A673 (cell line): ENCODE measurements at regions not wholly inside any gene's neighbourhood (a gene's known extent, or its start where the extent isn't known, plus 50 kb on each side); places are given as distances from the start of the nearest gene placed in this dataset.

Experiments used
- BruUV-seq: library from RNA; stranded (reverse); fragments of 400-500 nt; replicated peaks from 2 replicates; lab custom pipeline; 2021; lab: Mats Ljungman, UMichigan
- CTCF ChIA-PET: fragments of 300-600 bp; sonication (Branson Sonifier 250); formaldehyde crosslinking; loops from one replicate; lab custom pipeline; 2022; ENCODE audit warnings: antibody characterized with exemption; lab: Charles Lee
- POLR2A ChIA-PET: fragments of 300-600 bp; sonication (Branson Sonifier 250); formaldehyde crosslinking; loops from one replicate; lab custom pipeline; 2022; ENCODE audit warnings: antibody characterized with exemption; ENCODE audit not compliant: low non-redundant PET; lab: Charles Lee
- DNase-seq: peaks from one replicate; pipeline ENCODE4 v3.0.0-alpha.2; 2015; ENCODE audit warnings: low spot score
- H3K27ac ChIP-seq: fragments of 200-600 bp; sonication (generic); 2 replicates; pipeline ENCODE4 v1.5.1; 2016; ENCODE audit warnings: mixed run types, low read depth, mild to moderate bottlenecking, mixed read lengths, antibody characterized with exemption, low read length; ENCODE audit not compliant: poor library complexity, severe bottlenecking
- H3K27me3 ChIP-seq: fragments of 200-600 bp; sonication (generic); replicated peaks from 2 replicates; pipeline ENCODE4 v1.6.1; 2017; ENCODE audit warnings: mixed run types, low read depth, mild to moderate bottlenecking, mixed read lengths, antibody characterized with exemption, low read length; ENCODE audit not compliant: insufficient read depth, poor library complexity
- H3K36me3 ChIP-seq: fragments of 200-600 bp; sonication (generic); 2 replicates; pipeline ENCODE4 v1.6.1; 2016; ENCODE audit warnings: mixed run types, mild to moderate bottlenecking, mixed read lengths, antibody characterized with exemption, low read length; ENCODE audit not compliant: insufficient read depth, poor library complexity, severe bottlenecking
- H3K4me1 ChIP-seq: fragments of 200-600 bp; sonication (generic); 2 replicates; pipeline ENCODE4 v1.6.1; 2017; ENCODE audit warnings: mixed run types, mild to moderate bottlenecking, mixed read lengths, antibody characterized with exemption, low read length; ENCODE audit not compliant: insufficient read depth, poor library complexity, severe bottlenecking
- H3K4me3 ChIP-seq: fragments of 200-600 bp; sonication (generic); 2 replicates; pipeline ENCODE4 v1.5.1; 2016; ENCODE audit warnings: low read depth, mixed run types, mild to moderate bottlenecking, mixed read lengths, low read length; ENCODE audit not compliant: poor library complexity, severe bottlenecking
- H3K9me3 ChIP-seq: fragments of 200-600 bp; sonication (generic); 2 replicates; pipeline ENCODE4 v1.6.1; 2016; ENCODE audit warnings: mixed run types, low read depth, mild to moderate bottlenecking, mixed read lengths, antibody characterized with exemption, low read length; ENCODE audit not compliant: poor library complexity, severe bottlenecking
- EZH2 ChIP-seq: fragments of 200-600 bp; sonication (generic); IDR thresholded peaks from 2 replicates; pipeline ENCODE4 v1.6.1; 2017; ENCODE audit warnings: borderline replicate concordance, low read depth, mild to moderate bottlenecking, mixed read lengths, antibody characterized with exemption, low read length; ENCODE audit not compliant: poor library complexity, severe bottlenecking
- intact Hi-C: fragments of 100-400 bp; cut with micrococcal nuclease; formaldehyde crosslinking; loops from one replicate; pipeline ENCODE4 v1.10.0; 2022; ENCODE audit not compliant: unreplicated experiment
- TF ChIP-seq, protein P1 (sequence below): fragments of 300-800, 200-600 bp; sonication (generic); conservative IDR thresholded peaks from 2 replicates; pipeline ENCODE4 v1.5.1; 2017; ENCODE audit warnings: low read depth, mild to moderate bottlenecking, antibody characterized with exemption, low read length, moderate library complexity, mixed read lengths

DNA sequence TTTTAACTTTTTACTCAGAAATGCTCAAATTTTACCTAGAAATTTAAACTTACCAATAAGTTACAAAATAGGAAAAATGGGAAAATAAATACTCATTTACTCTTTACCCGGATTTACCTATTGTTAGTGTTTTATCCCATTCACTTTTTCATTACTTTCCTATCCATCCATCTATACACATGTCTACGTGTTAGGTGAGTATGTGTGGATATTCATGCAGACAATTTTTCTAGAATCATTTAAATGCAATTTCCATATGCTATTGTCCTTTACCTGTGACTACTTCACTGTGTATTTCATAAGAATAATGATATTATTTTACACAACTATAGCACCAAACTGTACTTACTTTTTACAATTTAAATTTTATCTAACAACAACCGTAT is 896.6 kb upstream of the INTU start:
- no TSS peak for BruUV-seq
- no peak overlapping the region for H3K4me3 ChIP-seq
- POLR2A ChIA-PET = no interaction called here
- CTCF ChIA-PET = no interaction called here
- intact Hi-C loops = no loop called here
- H3K9me3 ChIP-seq = no peaks in the 10 kb centered on the region
- H3K27me3 ChIP-seq = no peaks in the 10 kb centered on the region
- TF ChIP-seq, protein P1, sequence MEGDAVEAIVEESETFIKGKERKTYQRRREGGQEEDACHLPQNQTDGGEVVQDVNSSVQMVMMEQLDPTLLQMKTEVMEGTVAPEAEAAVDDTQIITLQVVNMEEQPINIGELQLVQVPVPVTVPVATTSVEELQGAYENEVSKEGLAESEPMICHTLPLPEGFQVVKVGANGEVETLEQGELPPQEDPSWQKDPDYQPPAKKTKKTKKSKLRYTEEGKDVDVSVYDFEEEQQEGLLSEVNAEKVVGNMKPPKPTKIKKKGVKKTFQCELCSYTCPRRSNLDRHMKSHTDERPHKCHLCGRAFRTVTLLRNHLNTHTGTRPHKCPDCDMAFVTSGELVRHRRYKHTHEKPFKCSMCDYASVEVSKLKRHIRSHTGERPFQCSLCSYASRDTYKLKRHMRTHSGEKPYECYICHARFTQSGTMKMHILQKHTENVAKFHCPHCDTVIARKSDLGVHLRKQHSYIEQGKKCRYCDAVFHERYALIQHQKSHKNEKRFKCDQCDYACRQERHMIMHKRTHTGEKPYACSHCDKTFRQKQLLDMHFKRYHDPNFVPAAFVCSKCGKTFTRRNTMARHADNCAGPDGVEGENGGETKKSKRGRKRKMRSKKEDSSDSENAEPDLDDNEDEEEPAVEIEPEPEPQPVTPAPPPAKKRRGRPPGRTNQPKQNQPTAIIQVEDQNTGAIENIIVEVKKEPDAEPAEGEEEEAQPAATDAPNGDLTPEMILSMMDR = no peak
- TF ChIP-seq EZH2 = no peak
- DNase-seq = no peak
- H3K36me3 ChIP-seq = no peaks in the 10 kb centered on the region
- H3K27ac ChIP-seq = no peak overlapping the region
- no peaks in the 10 kb centered on the region for H3K4me1 ChIP-seq

DNA sequence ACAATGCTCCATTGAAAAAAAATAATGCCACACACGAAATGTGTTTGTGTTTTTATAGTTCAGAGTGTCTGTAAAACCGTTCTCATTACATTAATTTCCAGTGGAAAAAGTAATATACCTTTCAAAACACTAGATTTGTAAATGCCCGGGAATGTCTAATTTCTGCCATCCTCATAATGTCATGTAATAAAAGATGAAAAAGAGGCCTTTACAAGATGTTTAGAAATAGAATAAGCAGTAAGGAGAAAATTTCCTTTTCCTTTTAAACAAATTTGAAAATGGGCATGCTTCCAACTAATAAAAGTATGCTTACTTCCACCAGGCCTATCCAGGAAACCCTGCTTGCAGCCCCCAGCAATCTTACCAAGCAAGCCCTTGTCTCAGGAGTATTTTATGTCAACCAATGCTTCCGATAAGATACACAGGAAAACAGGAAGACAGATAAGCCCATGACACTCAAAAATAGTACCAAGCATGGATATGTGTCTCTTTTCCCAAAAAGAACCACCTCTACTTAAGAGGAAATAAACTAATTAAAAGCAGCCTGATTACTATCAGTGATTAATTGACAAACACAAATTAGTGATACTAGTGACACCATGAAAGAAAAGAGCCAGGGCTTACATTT is 894.7 kb upstream of the INTU start:
- BruUV-seq = no TSS peak
- DNase-seq = no peak
- POLR2A ChIA-PET = no interaction called here
- Histone ChIP-seq H3K4me1 (no peaks in the 10 kb centered on the region), H3K4me3 (no peak overlapping the region), H3K27ac (no peak overlapping the region), H3K9me3 (no peaks in the 10 kb centered on the region), H3K27me3 (no peaks in the 10 kb centered on the region), H3K36me3 (no peaks in the 10 kb centered on the region)
- CTCF ChIA-PET = no interaction called here
- no peak for TF ChIP-seq EZH2
- TF ChIP-seq, protein P1 = no peak
- intact Hi-C loops = no loop called here

DNA sequence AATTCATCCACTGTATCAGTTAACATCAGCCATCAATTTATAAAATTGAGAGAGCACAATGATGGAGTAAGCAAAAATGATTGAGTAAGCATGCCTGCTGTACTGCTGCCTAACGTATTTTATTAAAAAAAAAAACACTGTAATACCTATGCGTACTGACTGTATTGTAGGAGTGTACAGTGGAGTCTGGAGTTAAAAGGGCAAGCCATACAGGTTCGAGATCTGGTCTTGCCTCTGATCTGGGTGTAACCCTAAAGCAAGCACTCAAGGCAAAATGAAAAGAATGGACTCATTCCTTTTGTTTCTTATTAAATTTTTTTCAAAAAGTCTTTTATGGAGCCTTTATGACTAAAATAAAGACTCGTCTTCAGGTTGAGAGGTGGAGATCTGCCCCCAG is 894.2 kb upstream of the INTU start:
- Histone ChIP-seq H3K36me3 (no peaks in the 10 kb centered on the region), H3K27me3 (no peaks in the 10 kb centered on the region), H3K4me1 (no peaks in the 10 kb centered on the region), H3K27ac (no peak overlapping the region), H3K9me3 (no peaks in the 10 kb centered on the region), H3K4me3 (no peak overlapping the region)
- ChIA-PET CTCF (no interaction called here), POLR2A (no interaction called here)
- intact Hi-C loops = no loop called here
- no peak for TF ChIP-seq EZH2
- DNase-seq = no peak
- BruUV-seq = no TSS peak

DNA sequence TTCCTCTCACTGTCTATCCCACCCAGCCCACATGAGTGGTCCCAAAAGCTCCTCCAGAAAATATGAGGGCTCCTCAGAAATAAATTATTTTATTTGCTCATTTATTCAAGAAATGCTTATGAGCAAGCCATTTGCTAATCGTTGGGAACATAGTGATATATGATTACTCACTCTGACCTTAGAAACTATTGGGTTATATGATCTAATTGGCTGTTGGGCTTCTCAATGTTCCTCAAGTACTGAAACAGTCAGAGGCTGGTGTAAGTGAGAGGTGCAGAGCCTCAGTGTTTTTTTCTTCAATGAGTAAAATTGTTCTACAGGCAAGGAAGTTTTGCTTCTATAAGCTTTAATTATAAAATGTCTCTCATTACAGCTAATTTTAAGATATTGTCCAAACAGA is 893.8 kb upstream of the INTU start:
- Histone ChIP-seq H3K4me1 (no peaks in the 10 kb centered on the region), H3K36me3 (no peaks in the 10 kb centered on the region), H3K27me3 (no peaks in the 10 kb centered on the region), H3K4me3 (no peak overlapping the region), H3K9me3 (no peaks in the 10 kb centered on the region), H3K27ac (no peak overlapping the region)
- no peak for DNase-seq
- ChIA-PET POLR2A (no interaction called here), CTCF (no interaction called here)
- intact Hi-C loops = no loop called here
- BruUV-seq = no TSS peak
- no peak for TF ChIP-seq EZH2
